H1 (cell line): ENCODE measurements at regions not wholly inside any gene's neighbourhood (a gene's known extent, or its start where the extent isn't known, plus 50 kb on each side); places are given as distances from the start of the nearest gene placed in this dataset.

Experiments used
- BRCA1 ChIP-seq: IDR thresholded peaks from 2 replicates; pipeline ENCODE4 v1.6.1; 2012; ENCODE audit warnings: low read depth, low read length, improper control_type of control experiment
- CHD7 ChIP-seq: fragments of 300-600 bp; sonication (generic); IDR thresholded peaks from 2 replicates; pipeline ENCODE4 v1.7.1; 2012; ENCODE audit warnings: low read length, moderate library complexity, mild to moderate bottlenecking, inconsistent platforms; ENCODE audit not compliant: insufficient replicate concordance
- RBBP5 ChIP-seq: IDR thresholded peaks from 2 replicates; pipeline ENCODE4 v1.7.1; 2012; ENCODE audit warnings: low read depth, mild to moderate bottlenecking, inconsistent platforms, low read length, moderate library complexity, borderline replicate concordance
- RFX5 ChIP-seq: IDR thresholded peaks from 2 replicates; pipeline ENCODE4 v1.6.1; 2011; ENCODE audit warnings: low read depth, low read length, improper control_type of control experiment, borderline replicate concordance
- SUZ12 ChIP-seq: fragments of 200-600 bp; sonication (generic); IDR thresholded peaks from 2 replicates; pipeline ENCODE4 v1.6.1; 2012; ENCODE audit warnings: mild to moderate bottlenecking, inconsistent platforms, low read length, moderate library complexity, mixed read lengths

GRCh38 chr4:62914758-62915157 is 1494.5 kb downstream of the TECRL start (continued):
- TF ChIP-seq CHD7: no peak
- no peak for TF ChIP-seq RFX5
- no peak for TF ChIP-seq SUZ12
- TF ChIP-seq RBBP5: no peak
- TF ChIP-seq BRCA1: no peak
- TF ChIP-seq, all 59 proteins: peak for 0
